Glutamatergic neuron (in vitro differentiated cells): ENCODE measurements at regions not wholly inside any gene's neighbourhood (a gene's known extent, or its start where the extent isn't known, plus 50 kb on each side); places are given as distances from the start of the nearest gene placed in this dataset.
"Not testable (repeated sequence)": the region's sequence is repeated elsewhere in the genome, so short reads cannot be mapped to it uniquely, and the experiment has no call there.

Source experiments
- DNase-seq: peaks from one replicate; pipeline ENCODE4 v3.0.0; 2022
- H3K27ac Mint-ChIP-seq: one replicate; pipeline ENCODE4 v1.8.0; 2020; ENCODE audit warnings: mild to moderate bottlenecking, mixed read lengths, inconsistent platforms; ENCODE audit not compliant: unreplicated experiment
- H3K27me3 Mint-ChIP-seq: one replicate; pipeline ENCODE4 v1.8.0; 2020; ENCODE audit warnings: mild to moderate bottlenecking, moderate library complexity, mixed read lengths, inconsistent platforms; ENCODE audit not compliant: unreplicated experiment
- H3K36me3 Mint-ChIP-seq: one replicate; pipeline ENCODE4 v1.8.0; 2020; ENCODE audit warnings: mild to moderate bottlenecking, mixed read lengths, inconsistent platforms; ENCODE audit not compliant: unreplicated experiment
- H3K4me1 Mint-ChIP-seq: one replicate; pipeline ENCODE4 v1.8.0; 2020; ENCODE audit warnings: mild to moderate bottlenecking, low read depth, mixed read lengths, inconsistent platforms; ENCODE audit not compliant: unreplicated experiment
- H3K4me3 Mint-ChIP-seq: one replicate; pipeline ENCODE4 v1.8.0; 2020; ENCODE audit warnings: mild to moderate bottlenecking, mixed read lengths, inconsistent platforms; ENCODE audit not compliant: unreplicated experiment
- H3K9me3 Mint-ChIP-seq: one replicate; pipeline ENCODE4 v1.8.0; 2020; ENCODE audit warnings: mild to moderate bottlenecking, moderate library complexity, mixed read lengths, inconsistent platforms; ENCODE audit not compliant: unreplicated experiment
- TF ChIP-seq, protein P1 (sequence below): fragments of 200-600 bp; sonication (generic); IDR thresholded peaks from one replicate; pipeline ENCODE4 v1.5.0; 2021; ENCODE audit not compliant: partially characterized antibody, unreplicated experiment

DNA sequence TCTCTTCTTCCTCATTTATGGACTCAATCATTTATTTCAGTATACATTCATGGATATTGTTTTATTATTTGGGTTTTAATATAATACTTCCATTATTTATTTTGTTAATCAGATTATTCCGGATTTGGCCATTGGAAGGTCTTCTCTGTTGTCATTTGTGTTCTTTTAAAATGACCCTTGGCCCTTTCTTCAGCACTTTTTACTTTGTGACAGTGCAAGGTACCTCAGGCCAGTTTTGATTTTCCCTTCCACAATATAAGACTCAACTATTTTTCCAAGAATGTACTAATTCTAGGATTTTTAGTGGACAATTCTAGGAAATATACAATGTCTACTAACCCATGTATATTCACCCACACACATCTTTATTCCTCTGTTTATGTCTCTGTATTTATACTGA is 521.4 kb upstream of the FOXG1 start:
- Mint-ChIP-seq H3K4me1 (peaks cover 7% of the 10 kb centered on the region), H3K27ac (no peak overlapping the region), H3K9me3 (peaks cover 1% of the 10 kb centered on the region), H3K36me3 (peaks cover 3% of the 10 kb centered on the region), H3K4me3 (no peak overlapping the region), H3K27me3 (peaks cover 1% of the 10 kb centered on the region)
- no peak for DNase-seq
- TF ChIP-seq, protein P1, sequence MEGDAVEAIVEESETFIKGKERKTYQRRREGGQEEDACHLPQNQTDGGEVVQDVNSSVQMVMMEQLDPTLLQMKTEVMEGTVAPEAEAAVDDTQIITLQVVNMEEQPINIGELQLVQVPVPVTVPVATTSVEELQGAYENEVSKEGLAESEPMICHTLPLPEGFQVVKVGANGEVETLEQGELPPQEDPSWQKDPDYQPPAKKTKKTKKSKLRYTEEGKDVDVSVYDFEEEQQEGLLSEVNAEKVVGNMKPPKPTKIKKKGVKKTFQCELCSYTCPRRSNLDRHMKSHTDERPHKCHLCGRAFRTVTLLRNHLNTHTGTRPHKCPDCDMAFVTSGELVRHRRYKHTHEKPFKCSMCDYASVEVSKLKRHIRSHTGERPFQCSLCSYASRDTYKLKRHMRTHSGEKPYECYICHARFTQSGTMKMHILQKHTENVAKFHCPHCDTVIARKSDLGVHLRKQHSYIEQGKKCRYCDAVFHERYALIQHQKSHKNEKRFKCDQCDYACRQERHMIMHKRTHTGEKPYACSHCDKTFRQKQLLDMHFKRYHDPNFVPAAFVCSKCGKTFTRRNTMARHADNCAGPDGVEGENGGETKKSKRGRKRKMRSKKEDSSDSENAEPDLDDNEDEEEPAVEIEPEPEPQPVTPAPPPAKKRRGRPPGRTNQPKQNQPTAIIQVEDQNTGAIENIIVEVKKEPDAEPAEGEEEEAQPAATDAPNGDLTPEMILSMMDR: no peak

GRCh38 chr14:28247491-28247890 is 519.1 kb upstream of the FOXG1 start:
- H3K27me3 Mint-ChIP-seq: peaks cover 3% of the 10 kb centered on the region
- DNase-seq: no peak
- H3K4me3 Mint-ChIP-seq: no peak overlapping the region
- H3K4me1 Mint-ChIP-seq: peaks cover 7% of the 10 kb centered on the region
- TF ChIP-seq, protein P1: no peak
- peak overlapping the region; percentile 67 for H3K27ac Mint-ChIP-seq
- peaks cover 4% of the 10 kb centered on the region for H3K36me3 Mint-ChIP-seq
- H3K9me3 Mint-ChIP-seq: peaks cover 1% of the 10 kb centered on the region

DNA sequence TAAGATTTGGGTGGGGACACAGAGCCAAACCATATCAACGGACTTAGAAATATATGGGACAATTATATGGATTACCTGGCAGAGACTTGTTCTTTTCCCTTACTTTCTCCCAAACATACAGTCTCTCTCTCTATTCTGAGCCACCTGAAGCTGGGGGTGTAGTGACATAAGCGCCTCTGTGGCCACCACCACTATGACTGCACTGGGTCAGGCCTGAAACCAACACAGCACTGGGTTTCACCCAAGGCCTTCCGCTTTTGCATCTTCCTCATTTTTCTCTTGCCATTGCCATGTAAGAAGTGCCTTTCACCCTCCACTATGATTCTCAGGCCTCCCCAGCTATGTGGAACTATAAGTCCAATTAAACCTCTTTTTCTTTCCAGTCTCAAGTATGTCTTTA is 514.5 kb upstream of the FOXG1 start:
- H3K27me3 Mint-ChIP-seq, H3K27ac Mint-ChIP-seq, H3K4me3 Mint-ChIP-seq, H3K9me3 Mint-ChIP-seq, DNase-seq, H3K4me1 Mint-ChIP-seq, H3K36me3 Mint-ChIP-seq: not testable (repeated sequence)

DNA sequence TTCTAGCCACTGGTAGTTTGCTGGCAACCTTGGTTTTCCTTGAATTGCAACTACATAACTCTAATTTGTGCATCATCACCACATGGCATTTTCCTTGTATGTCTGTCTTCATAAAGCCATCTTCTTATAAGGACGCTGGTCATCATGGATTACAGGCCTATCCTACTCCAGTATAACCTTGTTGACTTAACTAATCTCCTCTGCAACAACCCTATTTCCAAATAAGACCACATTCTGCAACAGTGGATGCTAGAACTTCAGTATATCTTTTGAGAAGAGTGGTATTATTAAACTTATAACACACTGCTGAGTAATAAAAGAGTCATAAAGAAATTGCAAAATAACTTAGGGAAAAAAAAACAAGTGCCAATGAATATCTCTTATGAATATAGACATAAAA is 511.8 kb upstream of the FOXG1 start:
- TF ChIP-seq, protein P1: no peak
- H3K27ac Mint-ChIP-seq: no peak overlapping the region
- H3K27me3 Mint-ChIP-seq: peaks cover 1% of the 10 kb centered on the region
- no peaks in the 10 kb centered on the region for H3K4me1 Mint-ChIP-seq
- peaks cover 4% of the 10 kb centered on the region for H3K36me3 Mint-ChIP-seq
- no peaks in the 10 kb centered on the region for H3K9me3 Mint-ChIP-seq
- DNase-seq: no peak
- H3K4me3 Mint-ChIP-seq: no peak overlapping the region

GRCh38 chr14:28264306-28264705 is 502.3 kb upstream of the FOXG1 start:
- Mint-ChIP-seq H3K27ac (no peak overlapping the region), H3K36me3 (peaks cover 3% of the 10 kb centered on the region), H3K27me3 (no peaks in the 10 kb centered on the region), H3K4me3 (no peak overlapping the region), H3K9me3 (no peaks in the 10 kb centered on the region), H3K4me1 (no peaks in the 10 kb centered on the region)
- DNase-seq: no peak
- TF ChIP-seq, protein P1: no peak

DNA sequence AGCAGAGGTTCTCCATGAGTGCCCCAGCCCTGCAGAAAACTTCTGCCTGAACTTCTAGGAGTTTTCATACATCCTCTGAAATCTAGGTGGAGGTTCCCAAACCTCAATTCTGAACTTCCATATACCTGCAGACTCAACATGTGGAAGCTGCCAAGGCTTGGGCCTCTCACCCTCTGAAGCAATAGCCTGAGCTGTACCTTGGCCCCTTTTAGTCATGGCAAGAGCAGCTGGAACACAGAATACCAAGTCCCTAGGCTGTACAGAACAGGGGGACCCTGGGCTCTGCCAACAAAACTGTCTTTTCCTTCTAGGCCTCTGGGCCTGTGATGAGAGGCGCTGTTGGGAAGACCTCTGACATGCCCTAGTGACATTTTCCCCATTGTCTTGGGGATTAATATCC is 494.3 kb upstream of the FOXG1 start:
- Mint-ChIP-seq H3K27me3 (no peaks in the 10 kb centered on the region), H3K4me3 (no peak overlapping the region), H3K4me1 (no peaks in the 10 kb centered on the region), H3K36me3 (no peaks in the 10 kb centered on the region), H3K9me3 (peaks cover 1% of the 10 kb centered on the region), H3K27ac (no peak overlapping the region)
- TF ChIP-seq, protein P1: no peak
- DNase-seq: no peak
